ENCODE measurements at regions not wholly inside any gene's neighbourhood (a gene's known extent, or its start where the extent isn't known, plus 50 kb on each side); places are given as distances from the start of the nearest gene placed in this dataset.

DNA sequence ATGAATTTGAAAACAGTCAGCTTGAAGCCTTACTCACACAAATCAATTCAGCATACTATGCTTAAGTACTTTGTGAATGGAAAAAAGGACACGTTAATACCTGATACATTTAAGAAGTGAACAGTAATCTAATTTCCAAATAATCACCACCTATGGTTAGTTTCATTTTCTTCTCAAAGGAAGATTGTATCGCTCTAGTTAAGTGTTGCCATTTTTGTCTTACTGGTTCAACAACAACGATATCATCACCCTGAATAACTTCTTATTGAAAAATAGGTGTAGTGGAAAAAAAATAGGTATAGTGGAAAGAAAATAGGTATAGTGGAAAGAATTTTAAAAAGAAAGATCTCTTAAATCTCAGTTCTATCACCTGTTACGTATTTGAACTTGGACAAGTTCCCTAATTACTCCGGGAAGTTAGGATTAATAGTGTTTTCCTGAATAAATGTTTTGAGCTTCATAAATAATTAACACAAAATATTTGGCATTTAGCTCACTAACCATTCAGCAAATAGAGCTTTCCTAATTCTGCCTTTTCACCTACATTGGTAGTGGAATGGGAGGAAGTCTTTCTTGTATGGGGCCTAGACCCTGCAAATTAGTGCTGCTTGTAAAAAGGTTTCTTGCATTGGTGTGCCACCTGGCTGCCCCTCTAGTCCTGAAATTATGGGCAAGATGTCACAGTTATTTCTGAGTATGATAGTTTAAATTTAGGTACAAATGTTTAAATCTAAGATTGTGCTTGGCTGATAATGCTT, 502.6 kb upstream of the NMUR2 start:
- TF ChIP-seq, protein P1, sequence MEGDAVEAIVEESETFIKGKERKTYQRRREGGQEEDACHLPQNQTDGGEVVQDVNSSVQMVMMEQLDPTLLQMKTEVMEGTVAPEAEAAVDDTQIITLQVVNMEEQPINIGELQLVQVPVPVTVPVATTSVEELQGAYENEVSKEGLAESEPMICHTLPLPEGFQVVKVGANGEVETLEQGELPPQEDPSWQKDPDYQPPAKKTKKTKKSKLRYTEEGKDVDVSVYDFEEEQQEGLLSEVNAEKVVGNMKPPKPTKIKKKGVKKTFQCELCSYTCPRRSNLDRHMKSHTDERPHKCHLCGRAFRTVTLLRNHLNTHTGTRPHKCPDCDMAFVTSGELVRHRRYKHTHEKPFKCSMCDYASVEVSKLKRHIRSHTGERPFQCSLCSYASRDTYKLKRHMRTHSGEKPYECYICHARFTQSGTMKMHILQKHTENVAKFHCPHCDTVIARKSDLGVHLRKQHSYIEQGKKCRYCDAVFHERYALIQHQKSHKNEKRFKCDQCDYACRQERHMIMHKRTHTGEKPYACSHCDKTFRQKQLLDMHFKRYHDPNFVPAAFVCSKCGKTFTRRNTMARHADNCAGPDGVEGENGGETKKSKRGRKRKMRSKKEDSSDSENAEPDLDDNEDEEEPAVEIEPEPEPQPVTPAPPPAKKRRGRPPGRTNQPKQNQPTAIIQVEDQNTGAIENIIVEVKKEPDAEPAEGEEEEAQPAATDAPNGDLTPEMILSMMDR (conservative IDR thresholded peaks at IDR 0.05; ENCODE audit: low read depth), result no peak
- no peak overlapping the region for H3K27ac ChIP-seq
- ChIA-PET CTCF (interaction anchor here (0.7 kb wide), 2 partner anchors 39 to 325 kb away, joined by 5 read pairs; no protein-coding TSS in a partner anchor), POLR2A (ENCODE audit: low non-redundant PET) (no interaction called here)
- DNase-seq (ENCODE audit: low spot score), result no peak

DNA sequence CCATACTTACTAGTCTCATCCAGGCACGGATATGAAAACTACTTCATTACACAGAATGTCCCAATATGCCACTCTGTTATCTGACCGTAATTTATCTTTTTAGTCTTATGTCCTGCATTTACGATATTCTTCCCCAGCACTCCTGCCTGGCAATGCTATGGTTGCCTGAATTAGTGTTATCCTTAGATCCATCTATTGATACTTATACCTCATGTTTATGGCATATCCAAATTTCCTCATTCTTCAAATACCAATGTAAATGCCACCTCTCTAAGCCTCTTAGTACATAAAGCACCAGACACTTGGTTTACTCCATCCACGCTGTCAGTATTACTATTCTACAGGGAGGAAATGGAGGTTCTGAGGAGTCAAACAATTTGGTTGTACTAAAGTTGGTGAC, 507.8 kb upstream of the NMUR2 start:
- CTCF ChIA-PET, result no interaction called here
- H3K27ac ChIP-seq, result no peak overlapping the region
- POLR2A ChIA-PET (ENCODE audit: low non-redundant PET), result no interaction called here
- no peak for DNase-seq (ENCODE audit: low spot score)
- TF ChIP-seq, protein P1 (conservative IDR thresholded peaks at IDR 0.05; ENCODE audit: low read depth), result no peak

DNA sequence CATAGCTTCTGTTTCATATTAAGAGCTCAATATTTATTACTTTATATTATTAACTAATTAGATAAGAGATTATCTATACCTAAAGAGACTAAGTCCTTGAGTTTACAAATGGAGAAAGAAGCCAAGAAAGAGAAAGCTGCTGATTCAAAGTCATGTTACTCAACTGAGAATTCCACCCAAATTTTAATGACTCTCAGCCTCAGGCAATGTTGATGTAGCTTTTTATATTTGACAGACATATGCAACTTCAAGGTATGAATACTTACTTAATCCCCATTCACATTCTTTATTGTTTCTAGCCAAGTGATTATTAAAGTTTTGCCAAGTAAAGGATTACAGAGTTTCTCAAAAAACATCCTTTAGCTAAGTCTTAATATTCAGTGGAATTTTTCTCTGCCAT, 527.5 kb upstream of the NMUR2 start:
- POLR2A ChIA-PET (ENCODE audit: low non-redundant PET), result no interaction called here
- no peak overlapping the region for H3K27ac ChIP-seq
- TF ChIP-seq, protein P1 (conservative IDR thresholded peaks at IDR 0.05; ENCODE audit: low read depth), result no peak
- no peak for DNase-seq (ENCODE audit: low spot score)
- CTCF ChIA-PET, result interaction anchor here (0.7 kb wide), 1 partner anchor 257 kb away, joined by 5 read pairs; no protein-coding TSS in a partner anchor

DNA sequence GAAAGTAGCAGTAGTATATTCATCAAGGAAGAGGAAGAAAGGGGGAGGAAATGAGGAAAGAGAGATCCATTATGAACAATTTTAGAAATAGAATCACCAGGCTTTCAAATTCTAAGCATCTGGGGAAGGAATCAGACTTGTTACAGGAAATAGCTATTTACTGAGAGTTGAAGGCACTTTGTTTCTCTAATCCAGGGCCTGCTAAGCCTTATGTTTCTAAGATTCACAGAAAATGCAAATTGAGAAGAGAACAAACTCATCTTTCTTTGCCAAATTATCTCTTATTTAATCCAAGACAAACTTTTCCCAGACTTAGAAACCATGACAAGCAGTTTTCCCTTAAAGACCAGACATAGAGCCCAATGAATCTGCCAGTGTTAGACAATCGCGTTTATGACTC, 528.0 kb upstream of the NMUR2 start:
- no peak for DNase-seq (ENCODE audit: low spot score)
- H3K27ac ChIP-seq, result no peak overlapping the region
- TF ChIP-seq, protein P1 (conservative IDR thresholded peaks at IDR 0.05; ENCODE audit: low read depth), result no peak
- CTCF ChIA-PET, result interaction anchor here (0.7 kb wide), 1 partner anchor 256 kb away, joined by 5 read pairs; no protein-coding TSS in a partner anchor
- POLR2A ChIA-PET (ENCODE audit: low non-redundant PET), result no interaction called here

DNA sequence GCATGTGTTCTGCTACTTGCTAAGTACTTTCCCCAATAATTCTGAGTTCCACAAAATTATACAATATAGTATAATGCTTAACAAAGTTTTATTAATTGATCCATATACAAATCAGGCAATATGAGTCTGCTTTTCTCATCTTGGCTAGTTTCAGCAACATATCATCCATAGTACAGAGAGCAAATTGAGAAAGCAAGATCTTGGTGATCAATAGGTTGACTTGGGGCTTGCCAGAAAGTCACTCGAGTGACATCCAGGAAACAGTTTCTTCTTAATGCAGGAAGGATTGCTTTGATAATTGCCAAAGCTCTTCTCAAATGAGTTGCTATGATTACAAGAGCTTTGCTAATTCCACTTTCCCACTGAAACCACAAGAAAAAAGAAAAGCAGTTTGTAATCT, 533.6 kb upstream of the NMUR2 start:
- CTCF ChIA-PET, result no interaction called here
- TF ChIP-seq, protein P1 (conservative IDR thresholded peaks at IDR 0.05; ENCODE audit: low read depth), result no peak
- H3K27ac ChIP-seq, result no peak overlapping the region
- POLR2A ChIA-PET (ENCODE audit: low non-redundant PET), result no interaction called here
- no peak for DNase-seq (ENCODE audit: low spot score)

DNA sequence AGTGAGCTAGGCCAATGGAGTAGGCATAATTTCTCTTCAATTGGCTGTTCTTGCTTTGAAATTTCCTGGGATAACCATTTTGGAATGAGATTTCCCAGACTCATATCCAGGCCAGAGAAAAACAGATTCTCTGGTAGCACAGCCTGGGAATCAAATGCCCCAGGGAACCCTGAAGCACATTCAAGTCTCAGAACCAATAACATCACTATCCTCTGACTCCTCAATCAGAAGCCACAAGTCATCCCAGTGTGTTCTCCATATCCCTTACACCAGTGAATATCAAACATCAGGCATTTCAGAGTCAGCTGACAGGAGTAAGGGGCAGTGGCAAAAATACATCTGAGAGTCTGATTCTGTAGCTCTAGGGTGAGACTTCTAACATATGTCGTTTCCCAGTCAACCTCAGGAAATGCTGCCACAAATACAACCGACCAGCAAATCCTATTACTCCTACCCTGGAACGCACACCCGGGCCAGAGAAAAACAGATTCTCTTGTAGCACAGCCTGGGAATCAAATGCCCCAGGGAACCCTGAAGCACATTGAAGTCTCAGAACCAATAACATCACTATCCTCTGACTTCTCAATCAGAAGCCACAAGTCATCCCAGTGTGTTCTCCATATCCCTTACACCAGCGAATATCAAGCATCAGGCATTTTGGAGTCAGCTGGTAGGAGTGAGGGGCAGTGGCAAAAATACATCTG, 537.7 kb upstream of the NMUR2 start:
- ChIA-PET CTCF (interaction anchor here (0.6 kb wide), 1 partner anchor 427 kb away, joined by 3 read pairs; no protein-coding TSS in a partner anchor), POLR2A (ENCODE audit: low non-redundant PET) (no interaction called here)
- no peak for DNase-seq (ENCODE audit: low spot score)
- H3K27ac ChIP-seq, result no peak overlapping the region
- TF ChIP-seq, protein P1 (conservative IDR thresholded peaks at IDR 0.05; ENCODE audit: low read depth), result no peak

Data from RWPE1 (cell line).